ENCODE measurements at regions not wholly inside any gene's neighbourhood (a gene's known extent, or its start where the extent isn't known, plus 50 kb on each side); places are given as distances from the start of the nearest gene placed in this dataset.

- no peaks in the 10 kb centered on the region for H3K9me3 Mint-ChIP-seq
- Histone ChIP-seq H3K9me3 (ENCODE audit: control insufficient read depth in 1 of 2, insufficient read depth in 1 of 2, low read length in 2 of 2) (peaks cover 0 to 5% of the 10 kb centered on the region in 2 experiments), H3K36me3 (ENCODE audit: insufficient read depth, low read length) (no peaks in the 10 kb centered on the region)
Observed at GRCh38 chr11:81004576-81004975, 1563.7 kb upstream of the TENM4 start.

GRCh38 chr11:81002374-81002773 is 1561.5 kb upstream of the TENM4 start:
- H3K27ac Mint-ChIP-seq: no peak overlapping the region
- H3K4me1 Mint-ChIP-seq (ENCODE audit: low read depth): no peaks in the 10 kb centered on the region
- no peaks in the 10 kb centered on the region for H3K9me3 Mint-ChIP-seq
- Histone ChIP-seq H3K36me3 (ENCODE audit: insufficient read depth, low read length) (no peaks in the 10 kb centered on the region), H3K27ac (ENCODE audit: low read depth in 1 of 2, low read length in 2 of 2) (no peak overlapping the region), H3K27me3 (ENCODE audit: control insufficient read depth in 1 of 2, insufficient read depth in 2 of 2, low read length in 2 of 2) (no peaks in the 10 kb centered on the region), H3K9me3 (ENCODE audit: control insufficient read depth in 1 of 2, insufficient read depth in 1 of 2, low read length in 2 of 2) (no peaks in the 10 kb centered on the region), H3K4me1 (ENCODE audit: insufficient read depth, low read length) (no peaks in the 10 kb centered on the region), H3K4me3 (ENCODE audit: low read length) (no peak overlapping the region)
- ChIA-PET CTCF (no interaction called here), POLR2A (no interaction called here)
- no peak for TF ChIP-seq CTCF (IDR thresholded peaks at IDR 0.05)
- ATAC-seq (ENCODE audit: poor library complexity) (no peak), DNase-seq (no peak)
- H3K27me3 Mint-ChIP-seq: no peaks in the 10 kb centered on the region
- H3K4me3 Mint-ChIP-seq: no peak overlapping the region
- intact Hi-C loops (cut with DNase I, micrococcal nuclease): no loop called here
- no peaks in the 10 kb centered on the region for H3K36me3 Mint-ChIP-seq (ENCODE audit: low read depth)

More at GRCh38 chr11:81004576-81004975, 1563.7 kb upstream of the TENM4 start:
- H3K27me3 ChIP-seq (ENCODE audit: control insufficient read depth in 1 of 2, insufficient read depth in 2 of 2, low read length in 2 of 2): no peaks in the 10 kb centered on the region
- Mint-ChIP-seq H3K4me3 (no peak overlapping the region), H3K27ac (no peak overlapping the region), H3K27me3 (no peaks in the 10 kb centered on the region), H3K4me1 (ENCODE audit: low read depth) (no peaks in the 10 kb centered on the region), H3K36me3 (ENCODE audit: low read depth) (no peaks in the 10 kb centered on the region)
- no peak for TF ChIP-seq CTCF (IDR thresholded peaks at IDR 0.05)
- ATAC-seq (ENCODE audit: poor library complexity): no peak
- ChIA-PET POLR2A (no interaction called here), CTCF (no interaction called here)
- DNase-seq: no peak
- H3K4me3 ChIP-seq (ENCODE audit: low read length): no peak overlapping the region
- intact Hi-C loops (cut with DNase I, micrococcal nuclease): no loop called here
- H3K4me1 ChIP-seq (ENCODE audit: insufficient read depth, low read length): no peaks in the 10 kb centered on the region
- no peak overlapping the region for H3K27ac ChIP-seq (ENCODE audit: low read depth in 1 of 2, low read length in 2 of 2)

GRCh38 chr11:81000735-81001134 is 1559.9 kb upstream of the TENM4 start:
- H3K27ac Mint-ChIP-seq: no peak overlapping the region
- POLR2A ChIA-PET: no interaction called here

More at GRCh38 chr11:81000735-81001134, 1559.9 kb upstream of the TENM4 start:
- no peak for TF ChIP-seq CTCF (IDR thresholded peaks at IDR 0.05)
- no peaks in the 10 kb centered on the region for H3K36me3 Mint-ChIP-seq (ENCODE audit: low read depth)
- intact Hi-C loops (cut with DNase I, micrococcal nuclease): no loop called here
- no peaks in the 10 kb centered on the region for H3K27me3 ChIP-seq (ENCODE audit: control insufficient read depth in 1 of 2, insufficient read depth in 2 of 2, low read length in 2 of 2)
- ATAC-seq (ENCODE audit: poor library complexity): no peak
- DNase-seq: no peak
- no peaks in the 10 kb centered on the region for H3K36me3 ChIP-seq (ENCODE audit: insufficient read depth, low read length)
- no peaks in the 10 kb centered on the region for H3K9me3 Mint-ChIP-seq
- no peaks in the 10 kb centered on the region for H3K4me1 Mint-ChIP-seq (ENCODE audit: low read depth)
- CTCF ChIA-PET: no interaction called here
- H3K9me3 ChIP-seq (ENCODE audit: control insufficient read depth in 1 of 2, insufficient read depth in 1 of 2, low read length in 2 of 2): no peaks in the 10 kb centered on the region
- no peaks in the 10 kb centered on the region for H3K4me1 ChIP-seq (ENCODE audit: insufficient read depth, low read length)
- no peak overlapping the region for H3K27ac ChIP-seq (ENCODE audit: low read depth in 1 of 2, low read length in 2 of 2)
- H3K4me3 Mint-ChIP-seq: no peak overlapping the region
- H3K4me3 ChIP-seq (ENCODE audit: low read length): no peak overlapping the region
- H3K27me3 Mint-ChIP-seq: no peaks in the 10 kb centered on the region

Measured in CD4-positive, alpha-beta T cell (primary cell).